ENCODE measurements at regions not wholly inside any gene's neighbourhood (a gene's known extent, or its start where the extent isn't known, plus 50 kb on each side); places are given as distances from the start of the nearest gene placed in this dataset.

DNA sequence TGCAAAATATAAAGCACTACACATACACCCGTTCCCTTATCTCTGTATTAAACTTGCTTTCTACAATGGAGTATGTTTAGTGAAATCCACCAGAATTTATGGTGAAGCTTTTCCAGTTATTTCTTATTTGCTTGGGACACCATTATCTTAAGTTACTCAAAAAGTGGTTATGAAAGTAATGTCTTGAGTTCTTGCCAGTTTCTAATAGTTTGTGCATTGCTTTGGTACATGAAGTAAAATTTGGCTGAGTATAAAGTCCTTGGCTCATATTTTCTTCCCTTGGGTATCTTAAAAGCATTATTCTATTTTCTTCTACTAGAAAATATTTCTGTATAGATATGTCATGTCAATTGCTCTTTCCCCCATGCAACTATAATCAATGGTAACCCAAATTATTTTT, 85.2 kb downstream of the POLR1F start:
- intact Hi-C loops (cut with DNase I): no loop called here
- no peaks in the 10 kb centered on the region for H3K9me3 ChIP-seq
- WGBS, 3 donors: 30 to 66% (median 40%) methylated on average over 1 of the region's 1 CpG
- H3K27me3 ChIP-seq: no peaks in the 10 kb centered on the region
- no peak for DNase-seq
- no peak overlapping the region for H3K4me3 ChIP-seq
- H3K27ac ChIP-seq: no peak overlapping the region
- no peaks in the 10 kb centered on the region for H3K36me3 ChIP-seq
- TF ChIP-seq EP300 (IDR thresholded peaks at IDR 0.05) (no peak), POLR2A (IDR thresholded peaks at IDR 0.05) (no peak)
- TF ChIP-seq, protein P1, sequence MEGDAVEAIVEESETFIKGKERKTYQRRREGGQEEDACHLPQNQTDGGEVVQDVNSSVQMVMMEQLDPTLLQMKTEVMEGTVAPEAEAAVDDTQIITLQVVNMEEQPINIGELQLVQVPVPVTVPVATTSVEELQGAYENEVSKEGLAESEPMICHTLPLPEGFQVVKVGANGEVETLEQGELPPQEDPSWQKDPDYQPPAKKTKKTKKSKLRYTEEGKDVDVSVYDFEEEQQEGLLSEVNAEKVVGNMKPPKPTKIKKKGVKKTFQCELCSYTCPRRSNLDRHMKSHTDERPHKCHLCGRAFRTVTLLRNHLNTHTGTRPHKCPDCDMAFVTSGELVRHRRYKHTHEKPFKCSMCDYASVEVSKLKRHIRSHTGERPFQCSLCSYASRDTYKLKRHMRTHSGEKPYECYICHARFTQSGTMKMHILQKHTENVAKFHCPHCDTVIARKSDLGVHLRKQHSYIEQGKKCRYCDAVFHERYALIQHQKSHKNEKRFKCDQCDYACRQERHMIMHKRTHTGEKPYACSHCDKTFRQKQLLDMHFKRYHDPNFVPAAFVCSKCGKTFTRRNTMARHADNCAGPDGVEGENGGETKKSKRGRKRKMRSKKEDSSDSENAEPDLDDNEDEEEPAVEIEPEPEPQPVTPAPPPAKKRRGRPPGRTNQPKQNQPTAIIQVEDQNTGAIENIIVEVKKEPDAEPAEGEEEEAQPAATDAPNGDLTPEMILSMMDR (IDR thresholded peaks at IDR 0.05): no peak
- no peaks in the 10 kb centered on the region for H3K4me1 ChIP-seq (ENCODE audit: insufficient read depth)

DNA sequence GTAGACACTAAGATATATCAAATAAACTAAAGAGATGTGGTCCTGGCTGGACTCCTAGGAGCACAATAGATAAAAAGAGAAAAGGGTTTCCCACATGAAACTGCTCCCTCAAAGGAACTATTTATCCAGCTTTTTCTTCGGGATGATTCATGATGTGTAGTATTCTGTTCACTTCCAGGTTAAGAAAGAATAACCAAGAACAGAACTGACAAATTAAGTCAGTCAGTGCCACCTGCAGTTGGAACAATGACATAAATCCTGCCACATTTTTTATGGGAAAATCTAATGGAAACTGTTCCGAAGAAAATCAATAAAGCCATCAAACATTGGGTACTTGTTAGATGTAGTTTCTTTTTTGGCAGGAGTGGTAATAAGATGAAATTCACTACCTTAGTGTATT, 87.1 kb downstream of the POLR1F start:
- TF ChIP-seq, protein P1 (IDR thresholded peaks at IDR 0.05): no peak
- TF ChIP-seq POLR2A (IDR thresholded peaks at IDR 0.05) (no peak), EP300 (IDR thresholded peaks at IDR 0.05) (no peak)
- intact Hi-C loops (cut with DNase I): no loop called here
- 69 to 86% (median 70%) methylated on average over 2 of the region's 2 CpGs for WGBS, 3 donors
- H3K4me1 ChIP-seq (ENCODE audit: insufficient read depth): no peaks in the 10 kb centered on the region
- no peaks in the 10 kb centered on the region for H3K36me3 ChIP-seq
- H3K9me3 ChIP-seq: no peaks in the 10 kb centered on the region
- no peak overlapping the region for H3K4me3 ChIP-seq
- no peak for DNase-seq
- H3K27me3 ChIP-seq: no peaks in the 10 kb centered on the region
- H3K27ac ChIP-seq: no peak overlapping the region

DNA sequence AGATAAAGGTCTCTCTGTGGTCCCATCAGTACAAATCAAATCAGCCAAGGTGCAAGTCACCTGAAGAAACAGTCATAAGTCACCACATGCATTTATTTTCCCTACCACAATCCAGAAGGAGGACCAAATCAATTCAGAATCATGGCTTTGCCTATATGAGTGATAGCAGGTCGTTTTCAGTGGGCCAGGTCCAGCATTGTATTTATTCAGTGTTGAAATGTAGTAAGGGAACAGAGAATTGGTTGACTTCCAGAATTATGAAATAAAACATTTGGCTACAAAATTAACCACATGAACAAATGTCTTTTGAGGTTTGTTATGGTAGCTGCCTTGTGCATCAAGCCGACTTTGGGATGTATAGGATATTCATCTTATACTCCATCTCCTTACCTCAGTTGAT, 88.4 kb downstream of the POLR1F start:
- 32 to 46% (median 34%) methylated on average over 2 of the region's 2 CpGs for WGBS, 3 donors
- no peak overlapping the region for H3K4me3 ChIP-seq
- TF ChIP-seq POLR2A (IDR thresholded peaks at IDR 0.05) (no peak), EP300 (IDR thresholded peaks at IDR 0.05) (no peak)
- TF ChIP-seq, protein P1 (IDR thresholded peaks at IDR 0.05): no peak
- intact Hi-C loops (cut with DNase I): no loop called here
- no peaks in the 10 kb centered on the region for H3K36me3 ChIP-seq
- no peak for DNase-seq
- H3K27ac ChIP-seq: no peak overlapping the region
- H3K27me3 ChIP-seq: no peaks in the 10 kb centered on the region
- H3K9me3 ChIP-seq: no peaks in the 10 kb centered on the region
- H3K4me1 ChIP-seq (ENCODE audit: insufficient read depth): no peaks in the 10 kb centered on the region

DNA sequence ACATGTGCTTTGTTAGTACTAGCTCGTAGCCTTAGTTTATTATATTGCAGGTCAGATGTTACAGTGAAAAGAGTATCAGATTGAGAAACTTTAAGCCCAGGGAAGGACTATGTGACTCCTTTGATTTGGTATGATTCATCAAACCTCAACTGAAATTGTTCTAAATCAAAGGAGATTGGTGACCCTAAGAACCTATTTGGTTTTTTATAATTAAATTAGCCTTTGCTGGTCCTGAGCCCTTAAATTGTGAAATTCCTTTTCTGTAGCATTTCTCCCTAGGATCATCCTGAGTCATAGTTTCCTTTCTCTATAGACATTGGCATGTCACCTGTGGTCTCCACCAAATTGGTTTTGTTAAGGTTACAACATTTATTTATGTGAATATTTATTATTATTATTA, 89.7 kb downstream of the POLR1F start:
- TF ChIP-seq POLR2A (IDR thresholded peaks at IDR 0.05) (no peak), EP300 (IDR thresholded peaks at IDR 0.05) (no peak)
- TF ChIP-seq, protein P1 (IDR thresholded peaks at IDR 0.05): no peak
- intact Hi-C loops (cut with DNase I): no loop called here
- H3K9me3 ChIP-seq: no peaks in the 10 kb centered on the region
- H3K4me1 ChIP-seq (ENCODE audit: insufficient read depth): no peaks in the 10 kb centered on the region
- no peak for DNase-seq
- H3K4me3 ChIP-seq: no peak overlapping the region
- WGBS, 3 donors: 53 to 73% (median 59%) methylated on average over 1 of the region's 1 CpG
- no peak overlapping the region for H3K27ac ChIP-seq
- H3K27me3 ChIP-seq: no peaks in the 10 kb centered on the region
- H3K36me3 ChIP-seq: no peaks in the 10 kb centered on the region

DNA sequence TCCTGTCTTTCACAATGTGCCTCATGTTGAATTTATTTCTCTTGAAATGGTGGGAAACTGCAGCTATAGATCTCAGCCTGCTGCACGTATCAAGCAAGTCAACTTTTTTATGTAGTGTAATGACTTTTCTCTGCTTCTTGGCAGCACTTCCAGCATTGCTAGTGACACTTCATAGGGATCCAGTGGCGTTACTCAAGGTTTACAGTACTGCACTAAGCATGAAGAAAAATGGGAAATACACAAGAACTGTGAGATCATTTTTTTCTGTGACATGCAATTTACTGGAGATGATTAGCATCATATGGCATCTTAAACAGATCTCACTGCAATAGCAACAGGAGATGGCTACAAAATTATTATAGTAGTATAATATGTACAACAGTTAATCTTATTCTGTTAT, 90.9 kb downstream of the POLR1F start:
- no peaks in the 10 kb centered on the region for H3K36me3 ChIP-seq
- DNase-seq: no peak
- TF ChIP-seq, protein P1 (IDR thresholded peaks at IDR 0.05): no peak
- no peak for TF ChIP-seq EP300 (IDR thresholded peaks at IDR 0.05)
- TF ChIP-seq POLR2A (IDR thresholded peaks at IDR 0.05): no peak
- no peak overlapping the region for H3K27ac ChIP-seq
- H3K4me1 ChIP-seq (ENCODE audit: insufficient read depth): no peaks in the 10 kb centered on the region
- H3K4me3 ChIP-seq: no peak overlapping the region
- no peaks in the 10 kb centered on the region for H3K27me3 ChIP-seq
- 31 to 35% (median 33%) methylated on average over 2 of the region's 2 CpGs for WGBS, 3 donors
- H3K9me3 ChIP-seq: no peaks in the 10 kb centered on the region
- intact Hi-C loops (cut with DNase I): no loop called here
